NCI-H2171 (cell line): ENCODE measurements at regions not wholly inside any gene's neighbourhood (a gene's known extent, or its start where the extent isn't known, plus 50 kb on each side); places are given as distances from the start of the nearest gene placed in this dataset.

Experiments
- DNase-seq: peaks from one replicate; lab custom pipeline; 2025; lab: John Stamatoyannopoulos, UW

- no peak for DNase-seq
Observed at GRCh38 chr2:58911877-58912276, 670.8 kb upstream of the FANCL start.

- no peak for DNase-seq
Observed at GRCh38 chr2:58908501-58909154, 667.5 kb upstream of the FANCL start.

DNA sequence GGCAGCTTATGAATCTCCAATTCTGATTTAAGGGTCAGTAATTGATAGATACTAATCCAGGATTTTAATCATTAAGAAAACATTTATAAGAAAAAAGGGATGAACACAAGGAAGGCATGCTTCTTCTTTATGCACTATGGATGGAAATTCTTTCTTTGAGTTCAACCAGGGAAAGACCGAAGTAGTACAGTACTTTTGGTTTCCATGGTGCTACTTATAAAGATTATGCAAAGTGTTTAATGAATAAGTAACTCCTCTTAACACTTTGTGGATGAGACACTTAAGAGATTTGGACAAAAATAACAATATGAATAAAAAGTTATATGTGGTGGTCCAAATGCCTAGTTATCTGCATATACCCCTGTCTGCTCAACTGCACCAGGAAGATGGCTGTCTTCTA is 666.5 kb upstream of the FANCL start:
- DNase-seq = no peak

GRCh38 chr2:58906081-58906645 is 665.0 kb upstream of the FANCL start:
- no peak for DNase-seq

- DNase-seq = no peak
Observed at GRCh38 chr2:58904095-58904494, 663.0 kb upstream of the FANCL start.

DNA sequence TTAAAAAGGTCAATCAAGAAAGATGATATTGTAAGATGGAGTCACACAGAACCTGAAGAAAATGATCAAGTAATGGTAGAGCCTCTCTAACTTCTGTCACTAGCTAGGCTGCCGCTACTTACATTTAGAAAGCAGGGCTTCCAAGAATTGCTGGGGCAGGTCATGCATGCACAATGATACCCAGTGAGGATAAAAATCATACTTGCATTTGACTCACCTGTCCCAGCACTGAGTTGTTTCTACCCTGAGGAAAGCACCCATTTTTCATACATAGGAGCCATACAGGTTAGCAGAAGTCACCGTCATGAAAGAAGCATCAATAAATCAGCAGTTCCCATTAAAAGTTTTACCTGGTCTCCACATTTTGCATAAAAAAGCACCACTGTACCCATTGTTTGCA is 662.3 kb upstream of the FANCL start:
- DNase-seq = no peak

DNA sequence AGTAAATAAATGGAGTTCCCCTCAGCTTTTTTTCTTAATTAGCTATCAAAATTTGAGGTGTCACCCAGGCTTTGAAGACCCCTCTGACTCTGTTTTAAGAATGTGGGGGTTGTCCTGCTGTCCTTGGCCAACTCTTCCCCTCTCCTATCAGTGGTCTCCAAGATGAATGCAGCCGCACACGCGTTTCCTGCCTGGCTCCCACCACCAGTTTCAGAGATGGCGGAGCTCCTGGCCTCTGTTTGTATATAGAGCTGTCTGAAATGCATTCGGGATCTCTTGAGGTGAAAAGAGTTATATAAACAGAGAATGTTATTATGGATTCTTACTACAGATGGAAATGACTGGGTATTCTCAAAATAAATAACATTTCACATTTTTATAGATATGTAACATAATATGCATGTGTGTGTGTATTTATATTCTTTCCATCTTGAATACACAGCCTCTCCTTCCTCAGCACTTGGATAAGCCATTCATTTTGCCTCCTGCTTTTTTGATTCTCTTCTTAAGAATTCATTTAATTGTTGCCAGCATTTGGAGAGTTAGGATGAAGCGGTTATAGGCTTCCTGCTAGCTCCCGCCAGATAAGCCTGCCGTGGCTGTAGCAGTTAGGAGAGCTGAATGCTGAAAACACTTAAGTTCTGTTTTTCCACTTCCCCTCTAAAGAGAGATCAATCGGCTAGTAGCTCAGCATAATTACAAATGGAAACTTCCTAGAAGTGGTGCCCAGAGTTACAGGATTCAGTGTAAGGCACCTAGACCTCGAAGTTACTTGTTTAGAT is 659.3 kb upstream of the FANCL start:
- DNase-seq = no peak

GRCh38 chr2:58899692-58900091 is 658.6 kb upstream of the FANCL start:
- DNase-seq = no peak

DNA sequence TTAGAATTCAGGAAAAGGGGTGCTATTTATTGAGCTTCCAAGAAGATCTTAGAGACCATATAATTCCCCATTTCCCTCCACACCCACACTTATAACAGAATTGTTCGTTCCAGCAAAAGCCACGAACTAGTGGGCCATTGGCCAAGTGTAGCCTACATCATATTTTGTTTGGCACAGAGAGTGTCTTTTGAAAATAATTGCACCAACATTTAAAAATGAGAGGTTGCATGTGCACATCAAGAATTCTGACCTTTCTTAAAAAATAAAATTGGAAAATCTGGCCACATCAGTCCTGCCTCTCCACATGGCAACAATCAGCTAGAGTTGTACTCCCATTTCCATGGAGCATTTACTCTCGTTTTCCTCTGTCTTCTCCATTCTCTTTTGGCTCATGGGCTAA is 655.5 kb upstream of the FANCL start:
- DNase-seq = no peak

DNA sequence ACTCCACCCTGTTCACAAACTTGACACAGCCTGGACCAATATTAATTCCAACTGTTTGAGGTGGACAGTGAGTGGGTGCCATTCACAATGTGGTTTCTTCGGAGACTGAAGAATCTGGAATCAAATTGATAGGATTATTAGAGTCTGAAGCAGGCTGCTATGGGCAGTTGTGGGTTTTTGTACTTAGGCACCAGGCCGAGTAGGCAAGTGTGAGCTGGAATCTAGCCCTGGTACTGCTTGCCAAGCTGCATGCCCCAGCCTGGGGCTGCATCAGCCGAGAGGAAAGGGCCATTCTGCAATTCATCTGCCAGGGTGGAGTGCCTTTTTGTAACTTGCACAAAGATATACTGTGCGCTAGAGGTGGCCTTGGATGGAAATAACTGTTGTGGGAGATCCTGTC is 654.7 kb upstream of the FANCL start:
- DNase-seq = no peak

DNA sequence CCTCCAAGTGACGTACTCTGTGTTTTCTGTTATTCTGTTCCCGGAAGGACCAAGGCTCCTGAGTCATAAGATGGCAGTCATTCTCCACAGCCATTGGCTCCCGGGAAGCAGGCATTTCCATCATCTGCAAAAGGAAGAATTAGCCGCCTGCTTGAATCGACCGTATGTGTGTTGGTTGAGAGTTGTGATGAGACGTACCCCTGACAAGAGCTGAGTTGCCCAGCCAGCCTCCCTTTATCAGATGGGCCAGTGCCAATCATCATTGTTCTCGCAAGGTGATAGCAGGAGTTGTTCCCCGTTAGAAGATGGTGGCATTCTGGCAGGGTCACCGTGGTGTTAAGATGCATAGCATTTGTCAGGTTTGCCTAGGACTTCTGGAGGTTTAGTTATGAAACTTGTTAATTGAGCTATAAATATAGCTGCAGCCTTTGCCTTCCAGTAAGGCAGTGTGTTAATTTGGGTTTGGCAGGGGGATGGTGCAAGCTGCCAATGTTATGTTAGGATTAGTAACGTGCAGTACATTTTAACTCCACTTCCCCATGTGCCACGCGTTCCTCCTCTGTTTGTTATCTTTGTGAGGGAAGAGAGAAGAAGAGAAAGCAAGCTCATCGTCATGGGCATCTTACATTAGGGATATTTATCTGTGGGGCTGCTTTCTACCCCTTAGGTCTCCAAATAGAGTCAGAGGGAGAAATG is 652.7 kb upstream of the FANCL start:
- no peak for DNase-seq

DNA sequence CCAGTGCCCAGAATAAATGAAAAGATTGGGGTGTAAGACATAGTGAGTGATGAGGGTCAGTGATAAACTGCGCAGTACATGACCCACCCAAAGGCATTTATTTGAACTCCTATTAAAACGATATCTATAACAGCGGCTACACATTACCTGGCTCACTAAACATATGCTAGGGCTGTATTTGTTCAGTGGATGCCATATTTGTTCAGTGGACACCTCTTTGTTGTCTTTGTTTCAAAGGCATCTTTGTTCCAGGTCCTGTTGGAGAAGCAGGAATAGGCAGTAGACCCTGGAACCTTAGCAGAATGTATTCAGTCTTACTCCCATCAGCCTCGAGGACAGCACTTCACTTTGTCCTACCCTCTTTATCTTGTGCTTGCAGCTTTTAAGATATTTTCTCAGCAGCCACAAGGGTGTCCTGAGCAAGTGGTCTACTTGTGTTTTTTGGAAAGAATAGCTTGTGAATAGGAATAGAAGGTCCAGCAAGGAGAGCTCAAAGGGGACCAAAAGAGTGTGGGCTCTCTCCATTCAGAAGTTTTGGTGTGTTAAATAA is 650.8 kb upstream of the FANCL start:
- DNase-seq = no peak

DNA sequence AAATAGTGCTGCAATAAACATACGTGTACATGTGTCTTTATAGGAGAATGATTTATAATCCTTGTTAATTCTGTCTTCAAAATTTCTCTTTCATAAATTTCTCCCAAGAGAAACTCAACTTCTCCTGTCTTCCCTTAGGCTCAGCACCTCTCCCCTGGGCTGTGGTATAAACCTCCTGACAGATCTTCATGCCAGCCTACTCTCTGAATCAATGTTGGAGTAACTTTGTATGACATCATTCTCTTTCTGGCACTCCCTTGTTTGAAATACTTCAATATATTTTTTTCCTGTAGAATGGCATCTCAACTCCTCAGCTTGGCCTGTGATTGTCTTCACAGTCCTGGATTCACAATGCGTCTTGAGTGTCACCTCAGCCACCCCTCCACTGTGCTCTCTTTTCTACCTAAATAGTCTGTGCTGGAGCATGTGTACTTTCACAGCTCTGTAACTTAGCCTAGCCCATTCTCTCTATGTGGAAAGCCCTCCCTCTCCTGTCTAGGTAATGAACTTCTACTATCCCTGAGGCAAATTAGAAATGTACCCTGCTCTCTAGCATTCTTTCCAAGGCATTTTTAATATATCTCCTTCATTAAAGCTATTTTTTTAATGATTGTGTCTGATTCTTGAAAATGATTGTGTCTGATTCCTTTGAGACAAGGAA is 649.9 kb upstream of the FANCL start:
- DNase-seq = no peak

DNA sequence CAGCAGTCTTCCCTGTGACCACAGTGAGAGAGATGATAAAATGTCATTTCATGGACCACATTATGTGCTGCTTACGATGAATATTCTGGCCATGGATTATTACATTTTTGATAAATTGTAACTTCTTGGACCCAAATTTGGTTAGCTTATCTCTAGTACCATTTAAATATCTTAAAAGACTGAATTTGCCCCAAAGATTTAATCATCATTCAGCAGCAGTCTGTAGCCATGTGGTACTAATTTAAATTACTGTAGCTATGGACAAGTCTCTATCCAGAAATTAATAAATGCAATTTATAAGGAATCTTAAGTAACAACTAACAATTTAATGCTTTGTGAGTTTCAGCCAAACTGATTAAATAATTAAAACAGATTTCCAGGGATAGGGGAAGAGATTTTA is 644.9 kb upstream of the FANCL start:
- no peak for DNase-seq

- no peak for DNase-seq
Observed at GRCh38 chr2:58879834-58880233, 638.7 kb upstream of the FANCL start.

DNA sequence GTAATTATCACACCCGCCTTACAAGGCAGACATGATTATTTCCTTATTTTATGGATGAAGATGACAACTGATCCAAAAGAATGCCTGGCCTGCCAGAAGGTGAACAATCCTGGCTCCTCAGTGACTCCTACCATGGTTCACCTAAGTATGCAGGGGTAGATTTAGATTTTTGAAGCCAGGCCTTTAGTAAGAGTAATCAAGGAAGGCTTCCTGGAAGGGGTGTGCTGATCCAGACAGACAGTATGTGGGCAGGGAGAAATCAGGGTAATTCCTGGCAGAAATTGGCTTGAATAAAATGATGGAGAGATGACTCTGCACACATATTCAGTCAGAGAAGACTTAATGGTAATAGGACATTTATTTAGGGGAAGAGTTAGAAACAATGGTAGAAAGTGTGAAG is 637.7 kb upstream of the FANCL start:
- DNase-seq = no peak

- no peak for DNase-seq
Observed at GRCh38 chr2:58876126-58876525, 635.0 kb upstream of the FANCL start.

GRCh38 chr2:58875436-58875835 is 634.3 kb upstream of the FANCL start:
- no peak for DNase-seq

GRCh38 chr2:58871469-58872142 is 630.5 kb upstream of the FANCL start:
- no peak for DNase-seq

DNA sequence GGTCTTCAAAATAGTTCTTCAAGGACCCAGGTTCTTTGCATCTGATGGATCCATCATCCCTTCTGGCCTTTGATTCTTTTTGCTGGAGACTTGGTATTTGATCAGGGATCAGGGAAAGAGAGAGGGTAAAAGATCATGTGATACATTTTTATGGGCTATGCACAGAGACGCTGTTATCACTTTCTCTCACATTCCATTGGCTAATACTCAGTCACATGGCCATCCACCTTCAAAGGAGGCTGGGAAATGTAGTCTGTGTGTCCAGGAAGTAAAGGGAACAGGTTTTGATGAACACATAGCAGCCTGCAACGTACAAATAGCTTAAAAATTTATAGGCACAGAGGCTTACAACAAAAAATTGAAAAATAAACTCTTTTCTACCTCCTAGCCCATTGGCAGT is 629.6 kb upstream of the FANCL start:
- DNase-seq = no peak

DNA sequence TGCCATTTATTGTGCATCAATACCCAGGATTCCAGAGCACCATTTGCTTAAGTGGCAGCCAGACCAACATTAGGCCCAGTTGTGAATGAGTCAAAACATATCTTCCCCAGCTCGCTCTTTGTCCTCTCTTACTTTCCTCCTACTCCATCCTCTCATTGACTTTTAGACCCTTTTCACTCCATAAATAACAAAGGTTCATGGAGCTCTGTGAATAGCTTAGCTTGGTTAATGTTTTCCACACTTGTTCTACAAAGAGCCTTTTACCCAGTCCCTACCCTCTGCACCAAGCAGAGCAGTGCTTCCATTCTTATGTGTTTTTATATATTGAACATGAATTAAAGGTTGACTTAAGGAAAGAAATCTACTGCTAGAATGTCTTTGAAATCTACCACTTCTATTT is 625.8 kb upstream of the FANCL start:
- no peak for DNase-seq

DNA sequence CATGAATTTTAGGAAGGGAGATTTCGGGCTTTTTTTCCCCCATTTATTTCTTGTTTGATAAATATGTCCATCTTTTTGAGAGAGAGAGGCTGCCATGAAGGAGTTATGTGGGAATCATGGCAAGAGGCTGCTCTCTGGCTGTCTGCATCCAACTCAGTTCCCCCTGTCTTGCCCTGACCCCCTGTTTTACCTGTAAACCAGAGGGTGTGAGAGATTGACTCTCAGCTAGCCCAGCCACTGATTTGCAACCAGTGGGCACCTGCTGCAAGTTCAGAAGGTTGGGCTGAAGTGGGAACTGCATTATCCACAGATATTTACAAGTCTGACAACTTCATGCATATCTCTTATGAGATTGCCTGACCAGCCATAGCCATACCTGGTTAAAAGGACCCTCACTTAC is 625.4 kb upstream of the FANCL start:
- DNase-seq = no peak
